Lung microvascular endothelial cell (primary cell): ENCODE measurements at regions not wholly inside any gene's neighbourhood (a gene's known extent, or its start where the extent isn't known, plus 50 kb on each side); places are given as distances from the start of the nearest gene placed in this dataset.

ENCODE experiments used
- DNase-seq, 2 donors: peaks; one replicate each; pipeline versions ENCODE4 v3.0.0 to v3.0.0-alpha.2; 2010; ENCODE audit warnings: low read depth in 2 of 2

GRCh38 chr19:13606156-13606555 is 99.9 kb upstream of the CACNA1A start:
- no peak for DNase-seq

- DNase-seq: no peak
These were observed 98.8 kb upstream of the CACNA1A start for GRCh38 chr19:13604902-13605586.

- no peak for DNase-seq
These were observed 94.5 kb upstream of the CACNA1A start for GRCh38 chr19:13600802-13601201.

DNA sequence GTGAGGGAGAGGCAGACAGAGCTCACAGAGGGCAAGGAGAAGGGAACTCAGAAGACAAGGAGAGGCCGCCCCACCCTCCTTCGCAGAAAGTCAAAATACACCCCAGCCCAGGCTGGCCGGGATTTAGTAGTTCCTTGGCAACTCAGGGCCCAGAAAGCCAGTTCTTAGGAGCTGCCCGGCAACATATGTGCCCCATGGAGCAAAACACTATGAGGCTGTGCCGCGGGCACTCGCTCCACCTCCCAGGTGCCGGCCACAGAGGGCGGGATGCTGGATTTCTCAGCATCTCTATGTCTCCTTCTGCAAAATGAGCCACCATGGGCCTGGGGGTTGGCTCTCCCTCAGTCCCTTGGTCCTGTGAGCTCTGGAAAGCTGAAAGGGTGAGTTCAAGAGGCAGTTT is 93.8 kb upstream of the CACNA1A start:
- DNase-seq: no peak

DNA sequence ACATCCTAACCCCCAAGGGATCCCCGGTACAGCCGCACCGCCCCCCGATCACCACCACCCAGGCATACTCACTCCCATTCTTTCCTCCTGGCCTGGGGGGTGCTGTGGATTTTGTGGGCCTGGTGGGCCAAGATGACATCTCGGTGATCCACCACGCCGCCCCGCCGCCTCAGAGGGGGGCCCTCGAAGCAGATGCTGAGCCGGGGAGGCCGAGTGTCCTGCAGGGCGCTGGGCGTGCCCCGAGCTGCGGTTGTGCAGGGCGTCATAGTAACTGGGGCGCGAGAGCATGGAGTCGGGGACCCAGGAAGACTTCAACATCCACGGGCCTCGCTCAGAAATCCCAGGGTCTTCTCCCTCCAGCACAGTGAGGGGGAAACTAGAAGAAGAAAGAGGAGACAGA is 93.4 kb upstream of the CACNA1A start:
- no peak for DNase-seq

DNA sequence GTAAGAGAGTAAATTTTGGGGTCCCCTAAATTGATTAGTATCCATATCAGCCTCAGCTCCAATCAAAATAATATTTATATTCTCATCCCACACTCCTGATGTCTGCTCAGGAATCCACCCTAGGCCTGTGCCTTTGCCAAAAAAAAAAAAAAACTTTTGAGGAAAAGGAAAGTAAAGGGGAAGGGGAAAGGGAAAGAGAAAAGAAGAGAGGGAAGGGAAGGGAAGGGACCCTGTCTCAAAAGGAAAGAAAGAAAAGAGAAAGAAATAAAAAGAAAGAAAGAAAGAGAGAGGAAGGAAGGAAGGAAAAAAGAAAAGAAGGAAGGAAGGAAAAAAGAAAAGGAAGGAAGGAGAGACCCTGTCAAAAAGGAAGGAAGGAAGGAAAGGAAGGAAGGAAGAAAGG is 91.8 kb upstream of the CACNA1A start:
- DNase-seq: no peak

DNA sequence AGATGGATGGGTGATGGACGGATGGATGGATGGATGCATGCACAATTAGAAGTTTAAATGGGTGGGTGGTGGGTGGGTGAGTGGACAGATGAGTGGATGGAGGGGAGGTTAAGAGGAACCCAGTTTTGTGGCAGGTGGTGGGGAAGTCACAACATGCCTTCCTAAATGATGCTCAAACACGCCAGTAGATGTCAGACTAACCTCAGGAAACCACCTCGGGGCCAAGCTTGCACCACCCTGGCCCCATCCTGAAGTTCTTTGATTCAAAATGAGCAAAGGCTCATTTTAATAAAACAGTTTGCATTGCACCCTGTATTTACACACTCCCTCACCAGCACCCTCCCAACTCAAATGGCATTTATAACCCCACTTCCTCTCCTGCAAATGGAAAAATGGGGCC is 91.4 kb upstream of the CACNA1A start:
- DNase-seq: peak; percentile 74 to 81

- DNase-seq: peak; percentile 58 to 75
These were observed 82.9 kb upstream of the CACNA1A start for GRCh38 chr19:13588957-13589833.

- no peak for DNase-seq
These were observed 79.2 kb upstream of the CACNA1A start for GRCh38 chr19:13585512-13585911.

DNA sequence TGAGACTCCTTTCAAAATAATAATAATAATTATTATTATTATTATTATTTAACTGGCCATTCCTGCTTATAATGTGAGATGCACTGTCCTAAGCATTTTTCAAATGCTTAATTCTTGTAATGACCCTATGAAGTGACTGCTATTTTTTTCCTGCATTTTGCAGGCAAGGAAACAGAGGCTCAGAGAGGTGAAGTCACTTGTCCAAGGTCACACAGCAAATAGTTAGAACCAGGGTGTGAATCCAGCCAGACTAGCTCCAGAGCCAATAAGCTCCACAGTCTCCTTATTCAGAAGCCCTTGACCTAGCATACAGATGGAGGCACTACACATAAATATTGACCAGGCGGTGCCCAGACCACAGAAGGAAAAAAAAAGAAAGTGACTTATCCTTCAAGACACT is 77.5 kb upstream of the CACNA1A start:
- DNase-seq: no peak

DNA sequence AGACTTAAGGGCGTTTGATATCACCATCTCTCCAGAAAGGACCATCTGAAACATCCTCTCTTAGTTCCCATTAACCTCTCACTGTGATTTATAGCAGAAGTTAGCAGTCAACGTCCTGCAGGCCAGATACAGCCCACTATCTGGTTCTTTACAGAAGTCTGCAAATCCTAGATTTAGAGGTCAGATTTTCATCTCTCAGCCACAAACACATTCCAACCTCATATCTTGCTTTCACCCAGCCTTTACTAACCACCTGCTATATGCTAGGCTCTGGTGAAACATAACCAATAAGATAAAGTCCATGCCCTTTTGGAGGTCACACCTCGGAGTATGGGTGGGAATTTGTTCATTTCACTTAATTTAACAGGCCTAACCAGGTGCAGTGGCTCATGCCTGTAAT is 76.8 kb upstream of the CACNA1A start:
- DNase-seq: no peak

DNA sequence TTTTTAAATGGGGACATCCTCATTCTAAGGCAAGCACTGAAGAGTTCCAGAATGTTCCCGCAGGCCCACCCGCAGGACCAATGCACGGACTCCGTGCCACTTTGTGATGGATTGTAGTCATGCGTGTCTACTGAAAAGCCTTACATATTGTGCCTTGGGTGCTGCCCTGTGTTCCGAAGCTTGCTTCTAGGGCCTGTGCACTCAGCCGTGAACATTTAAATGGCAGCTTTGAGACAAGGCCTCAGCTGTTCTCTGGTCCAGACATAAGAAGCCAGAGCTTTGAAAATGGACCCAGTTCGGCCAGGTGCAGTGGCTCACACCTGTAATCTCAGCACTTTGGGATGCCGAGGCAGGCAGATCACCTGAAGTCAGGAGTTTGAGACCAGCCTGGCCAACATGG is 75.3 kb upstream of the CACNA1A start:
- DNase-seq: no peak

DNA sequence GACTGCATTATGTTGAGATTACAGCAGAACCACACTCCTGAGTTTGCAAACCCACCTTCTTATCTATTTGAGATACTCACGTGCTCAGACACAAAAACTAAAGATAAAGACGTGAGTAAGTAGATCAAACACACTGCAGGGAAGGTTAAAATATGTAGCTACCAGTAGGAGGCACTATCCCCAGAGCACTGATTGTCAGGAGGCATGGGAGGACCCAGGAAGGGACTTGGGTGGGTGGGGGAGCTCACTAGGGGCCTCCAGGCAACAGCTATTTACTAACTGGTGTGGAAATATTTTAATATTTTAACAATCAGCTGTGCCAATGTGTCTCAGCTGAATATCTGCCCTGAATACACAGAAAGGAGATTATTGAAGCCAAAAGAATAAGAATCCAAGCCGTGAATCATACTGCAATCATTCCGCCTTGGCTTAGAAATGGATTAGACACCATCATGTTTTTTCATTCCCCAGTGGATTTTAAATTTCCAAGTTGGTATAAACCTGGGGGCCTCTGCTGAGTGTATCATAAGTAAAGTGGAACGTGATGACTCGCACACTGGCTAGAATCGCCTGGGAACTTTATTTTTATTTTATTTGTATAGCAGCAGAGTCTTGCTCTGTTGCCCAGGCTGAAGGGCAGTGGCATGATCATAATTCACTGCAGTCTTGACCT is 73.2 kb upstream of the CACNA1A start:
- no peak for DNase-seq

- DNase-seq: no peak
These were observed 70.4 kb upstream of the CACNA1A start for GRCh38 chr19:13576726-13577125.

DNA sequence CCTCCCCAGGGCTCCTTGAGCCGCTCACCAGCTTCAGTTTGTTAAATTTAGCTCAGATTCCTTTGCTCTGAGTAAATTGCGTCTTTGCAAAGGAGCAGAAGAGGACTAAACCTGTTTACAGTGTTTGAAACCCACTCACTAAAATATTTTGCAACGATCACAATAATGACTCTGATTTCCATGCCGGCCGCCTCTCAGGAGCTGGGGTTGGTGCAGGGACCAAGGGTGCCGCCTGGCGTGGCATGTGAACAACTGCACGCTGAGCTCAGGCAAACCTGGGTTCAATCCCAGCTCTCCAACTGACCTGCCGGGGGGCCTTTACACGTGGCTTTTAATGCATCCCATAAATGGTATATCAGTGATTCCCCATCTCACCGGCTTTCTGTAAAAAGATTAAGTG is 68.7 kb upstream of the CACNA1A start:
- DNase-seq: peak in 1 of 2 donors; percentile 3

DNA sequence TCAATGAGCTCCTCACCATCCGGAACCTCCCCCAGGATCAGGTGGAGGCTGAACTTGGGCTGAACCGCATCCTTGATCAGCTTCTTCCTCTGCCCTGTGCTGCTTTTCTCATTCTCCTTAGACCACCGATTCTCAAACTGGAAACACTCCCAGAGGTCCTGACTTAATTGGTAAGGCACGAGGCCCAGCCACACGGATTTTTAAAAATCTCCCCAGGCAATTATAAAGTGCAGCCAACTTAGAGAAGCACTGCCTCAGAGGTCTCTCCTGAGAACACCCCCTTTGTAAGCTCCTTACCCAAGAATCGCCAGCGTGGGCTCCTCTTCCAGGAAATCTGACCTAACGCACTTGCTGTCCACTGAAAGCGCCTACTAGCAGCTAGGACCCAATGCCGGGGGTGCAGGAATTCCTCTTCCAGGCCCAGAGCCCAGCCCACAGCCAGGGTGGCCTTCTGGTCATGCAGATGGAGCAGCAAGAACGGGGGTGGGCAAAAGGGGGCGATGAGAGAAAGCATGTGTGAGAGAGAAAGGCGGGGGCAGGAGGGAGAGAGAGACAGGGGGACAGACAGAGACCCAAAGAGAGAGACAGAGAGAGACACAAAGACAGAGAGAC is 66.9 kb upstream of the CACNA1A start:
- no peak for DNase-seq

DNA sequence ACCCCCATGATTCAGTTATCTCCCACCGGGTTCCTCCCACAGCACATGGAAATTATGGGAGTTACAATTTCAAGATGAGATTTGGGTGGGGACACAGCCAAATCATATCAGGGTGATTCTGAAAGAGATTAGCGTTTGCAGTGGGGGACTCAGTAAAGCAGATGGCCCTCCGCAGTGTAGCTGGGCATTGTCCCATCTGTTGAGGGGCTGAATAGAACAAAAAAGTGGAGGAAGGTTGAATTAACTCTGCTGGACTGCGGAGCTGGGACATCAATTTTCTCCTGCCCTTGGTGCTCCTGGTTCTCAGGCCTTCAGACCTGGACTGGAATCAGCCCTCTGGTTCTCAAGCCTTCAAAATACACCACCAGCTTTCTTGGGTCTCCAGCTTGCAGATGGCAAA is 55.2 kb upstream of the CACNA1A start:
- DNase-seq: no peak

- no peak for DNase-seq
These were observed 51.6 kb upstream of the CACNA1A start for GRCh38 chr19:13557756-13558398.

DNA sequence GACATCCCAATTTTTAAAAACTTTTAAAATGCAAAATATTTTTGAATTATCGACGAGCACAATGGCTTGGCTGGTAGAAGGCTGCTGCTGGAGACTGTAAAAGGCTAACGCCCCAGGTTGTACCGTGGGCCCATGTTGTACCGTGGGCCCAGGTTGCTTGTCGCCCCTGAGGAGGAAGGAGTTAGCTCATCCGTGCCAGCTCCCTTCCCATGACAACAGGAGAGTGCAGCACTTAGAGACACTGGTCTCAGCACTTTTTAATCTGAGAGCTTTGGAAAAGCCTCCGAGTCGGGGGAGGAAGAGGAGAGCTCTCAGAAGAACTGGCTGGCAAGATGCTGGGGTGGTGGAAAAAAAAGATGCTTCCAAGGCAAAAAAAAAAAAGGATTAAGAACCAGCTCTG is 50.3 kb upstream of the CACNA1A start:
- DNase-seq: no peak
